NCI-H2107 treated with DMSO at 0.1 percent for 48 hours (cell line): ENCODE measurements at regions not wholly inside any gene's neighbourhood (a gene's known extent, or its start where the extent isn't known, plus 50 kb on each side); places are given as distances from the start of the nearest gene placed in this dataset.

ENCODE experiments used
- DNase-seq: peaks from one replicate; lab custom pipeline; 2025; ENCODE audit not compliant: unreplicated experiment; lab: John Stamatoyannopoulos, UW

DNA sequence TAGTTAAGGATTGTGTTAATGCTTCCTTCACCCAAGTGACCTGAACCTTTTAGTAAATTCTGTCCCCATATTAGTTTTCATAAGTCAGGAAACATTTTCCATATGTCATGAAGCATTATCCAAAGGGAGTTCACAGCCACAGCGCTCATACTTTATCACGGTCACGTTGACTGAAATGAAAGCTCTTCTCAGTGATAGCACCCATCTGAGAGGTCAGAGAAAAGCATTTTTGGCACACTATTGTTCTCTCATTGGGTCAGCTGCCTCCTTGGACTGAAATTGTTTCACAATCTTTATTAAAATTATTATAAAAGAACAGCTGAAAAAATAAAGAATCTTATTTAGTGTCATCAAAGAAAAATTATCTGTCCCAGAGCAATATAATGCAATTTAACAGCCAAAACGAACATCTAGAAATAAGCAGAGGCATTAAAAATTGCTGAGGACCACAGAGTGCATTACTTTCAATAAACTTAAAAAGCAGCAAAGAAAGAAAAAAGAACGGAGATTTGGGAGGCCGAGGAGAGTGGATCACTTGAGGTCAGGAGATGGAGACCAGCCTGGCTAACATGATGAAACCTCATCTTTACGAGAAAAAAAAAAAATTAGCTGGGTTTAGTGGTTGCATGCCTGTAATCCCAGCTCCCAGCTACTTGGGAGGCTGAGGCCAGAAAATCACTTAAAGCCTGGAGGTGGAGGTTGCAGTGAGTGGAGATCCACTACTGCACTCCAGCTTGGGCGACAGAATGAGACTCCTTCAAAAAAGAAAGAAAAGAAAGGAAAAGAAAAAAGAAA, 680.8 kb upstream of the FAM241A start:
- no peak for DNase-seq

DNA sequence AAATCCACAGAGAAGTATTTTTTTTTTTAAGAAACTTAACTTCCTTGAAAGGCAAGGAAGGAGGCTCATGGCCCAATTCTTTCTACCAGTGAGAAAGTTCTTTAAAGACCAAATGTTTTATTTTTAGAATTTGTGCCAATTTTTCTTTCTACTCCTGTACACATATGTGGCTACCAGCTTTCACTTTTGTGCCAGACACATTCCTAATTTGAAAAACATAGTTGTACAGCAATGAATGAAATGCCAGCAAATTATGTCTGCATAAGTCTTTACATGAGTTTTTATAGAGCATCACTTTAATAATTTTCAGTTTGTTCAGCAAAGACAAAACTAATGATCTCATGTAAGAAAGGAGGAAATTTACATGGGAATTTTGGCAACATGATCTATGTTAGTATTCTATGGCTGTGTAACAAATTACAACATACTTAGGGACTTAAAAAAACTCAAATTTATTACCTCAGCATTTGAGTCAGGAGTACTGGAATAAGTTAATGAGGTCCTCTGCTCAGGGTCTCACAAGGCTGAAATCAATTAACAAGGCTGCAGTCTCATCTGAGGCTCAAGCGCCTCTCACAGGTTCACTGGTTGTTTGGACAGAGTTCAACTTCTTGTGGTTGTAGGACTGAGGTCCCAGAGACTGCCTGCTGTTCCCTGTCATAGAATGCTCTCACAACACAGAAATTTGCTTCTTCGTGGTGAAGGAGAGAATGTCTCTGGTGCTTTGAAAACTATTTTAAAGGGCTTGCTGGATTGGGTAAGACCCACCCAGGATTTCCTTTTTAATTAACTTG, 678.2 kb upstream of the FAM241A start:
- no peak for DNase-seq

DNA sequence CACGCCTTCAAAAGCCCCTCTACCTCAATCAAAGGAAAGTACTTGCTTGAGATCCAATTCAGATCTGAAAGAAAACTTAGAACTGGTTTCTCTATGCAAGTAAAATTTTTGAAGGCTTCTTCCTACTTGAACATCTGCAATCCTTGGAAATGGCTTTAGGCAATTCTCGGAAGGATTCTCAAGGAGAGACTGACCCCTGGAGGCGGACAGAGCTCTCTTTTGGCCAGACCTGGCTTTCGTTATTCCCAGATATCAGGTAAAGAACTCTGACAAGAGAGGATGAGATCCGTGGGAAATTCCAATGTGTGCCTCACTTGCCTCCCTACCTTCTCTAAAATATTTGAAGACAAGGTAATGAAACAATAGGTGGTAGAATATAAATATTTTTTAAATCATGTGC, 670.3 kb upstream of the FAM241A start:
- DNase-seq = no peak

GRCh38 chr4:111475666-111476065, 669.6 kb upstream of the FAM241A start:
- DNase-seq = no peak

GRCh38 chr4:111480510-111480909, 664.7 kb upstream of the FAM241A start:
- no peak for DNase-seq

- DNase-seq = no peak
Observed at GRCh38 chr4:111483375-111484169, 661.7 kb upstream of the FAM241A start.

GRCh38 chr4:111492496-111492895, 652.8 kb upstream of the FAM241A start:
- DNase-seq = no peak

GRCh38 chr4:111494471-111494870, 650.8 kb upstream of the FAM241A start:
- DNase-seq = no peak

DNA sequence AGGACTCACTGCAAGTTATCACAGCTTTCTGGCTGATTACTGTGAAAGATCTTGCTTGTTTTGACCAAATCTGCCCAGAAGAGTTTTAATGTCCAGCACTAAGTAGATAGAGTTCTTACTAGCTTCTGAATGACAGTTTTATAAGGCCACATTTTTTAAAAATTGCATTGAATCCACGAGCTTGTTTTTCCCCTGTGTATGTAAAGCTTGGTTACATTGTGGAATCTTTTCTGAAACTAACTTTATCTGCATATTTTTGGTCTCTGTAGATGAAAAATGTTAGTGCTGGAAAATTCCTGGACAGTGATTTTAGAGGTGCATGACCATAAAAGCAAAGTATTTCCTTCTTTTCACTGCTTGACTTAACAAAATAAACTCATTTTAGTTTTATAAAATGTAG, 650.3 kb upstream of the FAM241A start:
- no peak for DNase-seq

DNA sequence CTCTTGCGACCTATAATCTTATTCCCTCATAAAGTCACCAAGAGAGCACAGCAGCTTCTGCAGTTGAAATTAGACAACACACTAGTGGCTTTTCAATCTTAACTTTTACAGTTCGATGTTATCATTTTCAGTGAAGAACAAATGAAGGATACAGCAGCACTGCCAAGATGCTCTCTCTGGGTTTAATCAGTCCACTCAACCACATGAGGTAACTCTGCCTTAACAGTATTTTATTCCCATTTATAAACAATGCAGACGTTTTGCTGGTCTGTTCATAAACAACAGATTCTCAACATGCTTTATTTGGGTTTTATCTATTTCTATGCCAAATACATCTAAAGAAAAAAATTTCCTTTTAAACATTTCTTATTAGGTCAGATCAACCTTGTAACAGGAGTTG, 646.0 kb upstream of the FAM241A start:
- DNase-seq = no peak

DNA sequence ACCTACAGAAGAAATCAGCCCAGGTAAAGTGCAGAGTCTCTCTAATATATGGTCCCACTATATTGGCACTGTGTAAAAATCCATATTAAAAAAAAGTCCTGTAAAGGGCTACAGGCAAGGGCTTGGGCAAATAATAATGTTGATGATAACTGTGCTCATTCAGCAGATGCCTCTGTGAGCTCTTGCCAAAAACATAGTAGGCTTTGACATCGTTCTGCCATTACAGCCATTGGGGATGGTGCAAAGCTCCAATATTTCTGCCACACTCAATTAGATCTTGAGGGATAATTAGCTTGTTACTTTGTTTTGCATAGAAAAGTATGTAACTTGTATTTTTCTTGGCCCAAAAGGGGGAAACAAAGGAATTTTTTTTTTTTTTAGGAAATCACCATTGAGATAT, 645.5 kb upstream of the FAM241A start:
- DNase-seq = no peak

- DNase-seq = no peak
Observed at GRCh38 chr4:111500858-111501257, 644.4 kb upstream of the FAM241A start.

GRCh38 chr4:111501946-111502345, 643.3 kb upstream of the FAM241A start:
- DNase-seq = no peak

DNA sequence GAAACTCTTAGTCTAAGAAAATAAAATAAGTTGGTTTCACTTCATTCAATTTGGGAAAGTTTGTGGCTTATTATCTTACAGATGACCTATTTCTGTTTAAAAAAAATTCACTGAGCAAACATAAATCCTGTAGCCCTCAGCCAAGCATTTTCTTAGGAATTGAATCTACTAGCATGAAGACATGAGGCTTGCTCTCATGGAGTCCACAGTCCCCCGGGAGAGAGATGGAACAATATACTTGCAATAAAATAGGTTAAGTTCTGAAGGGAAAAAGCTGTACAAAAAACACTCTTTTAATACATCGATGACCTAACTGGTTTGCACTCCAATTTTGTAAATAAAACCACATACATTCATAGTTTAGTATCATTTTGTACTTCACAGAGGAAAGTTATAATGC, 642.6 kb upstream of the FAM241A start:
- DNase-seq = no peak

DNA sequence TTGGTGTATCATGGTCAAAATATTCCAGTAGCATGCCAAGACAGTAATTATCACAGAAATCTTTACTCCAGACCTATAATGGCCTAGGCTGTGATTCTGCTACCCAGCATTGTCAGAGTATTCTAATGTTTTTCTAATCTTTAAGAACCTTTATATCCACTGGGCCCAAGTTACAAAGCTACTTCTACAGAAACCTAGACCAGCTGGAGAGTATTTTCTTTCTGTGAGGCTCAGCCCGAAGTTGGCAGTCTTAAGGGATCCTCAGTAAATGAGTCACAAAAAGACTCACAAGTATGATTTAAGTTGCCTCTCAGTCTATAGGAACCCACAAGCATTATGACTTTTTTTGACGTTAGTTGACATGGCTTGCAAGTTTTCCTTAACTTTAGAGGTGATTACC, 638.5 kb upstream of the FAM241A start:
- DNase-seq = no peak

DNA sequence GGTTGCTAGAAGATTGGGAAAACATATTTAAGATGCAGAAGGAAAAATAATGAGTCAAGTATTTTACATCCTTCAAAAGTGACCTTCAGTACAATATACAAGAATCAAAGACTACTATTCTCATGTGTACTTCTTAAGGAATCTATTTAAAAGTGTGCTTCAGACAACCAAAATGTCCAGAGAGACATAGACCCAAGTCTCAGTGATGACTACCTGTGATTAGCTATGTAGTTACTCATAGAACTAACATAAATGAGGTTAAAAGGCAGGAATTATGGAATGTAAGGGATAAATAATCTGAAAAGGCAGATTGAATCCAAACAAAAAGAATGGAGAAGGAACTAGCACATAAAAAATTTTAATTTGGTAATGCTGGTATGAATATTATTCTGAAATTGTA, 634.7 kb upstream of the FAM241A start:
- DNase-seq = no peak

DNA sequence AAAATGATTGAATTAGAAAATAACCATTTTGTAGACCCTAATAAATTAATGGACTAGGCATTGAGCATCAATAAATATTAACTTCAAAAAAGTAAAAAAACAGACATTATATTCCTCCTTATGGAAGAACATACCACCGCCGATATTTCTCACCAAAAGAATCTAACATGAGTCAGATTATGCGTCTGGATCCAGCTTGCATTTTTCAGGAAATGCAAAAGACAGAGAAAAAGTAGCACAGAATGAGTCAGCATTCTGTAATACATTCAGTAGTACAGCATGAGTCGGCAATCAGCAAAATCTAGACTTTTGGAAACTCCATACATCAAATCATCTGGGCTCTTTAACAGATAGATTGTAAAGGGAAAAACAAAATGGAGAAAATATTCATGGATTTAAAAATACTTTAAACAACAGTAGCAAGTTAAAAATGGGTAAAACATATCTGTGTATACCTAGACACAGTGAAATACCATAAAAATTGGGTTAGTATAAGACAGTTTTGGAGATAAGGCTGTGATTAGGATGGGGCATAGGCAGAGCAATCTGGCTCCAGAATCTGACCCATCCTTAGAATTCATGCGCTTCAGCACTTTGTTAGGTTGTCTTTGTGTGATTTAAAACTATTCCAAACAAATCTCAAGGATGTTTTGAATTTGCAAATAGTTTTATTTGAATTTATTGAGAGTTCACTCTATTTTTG, 633.0 kb upstream of the FAM241A start:
- no peak for DNase-seq

- DNase-seq = no peak
Observed at GRCh38 chr4:111519683-111520082, 625.6 kb upstream of the FAM241A start.

GRCh38 chr4:111530446-111530845, 614.8 kb upstream of the FAM241A start:
- DNase-seq = no peak

DNA sequence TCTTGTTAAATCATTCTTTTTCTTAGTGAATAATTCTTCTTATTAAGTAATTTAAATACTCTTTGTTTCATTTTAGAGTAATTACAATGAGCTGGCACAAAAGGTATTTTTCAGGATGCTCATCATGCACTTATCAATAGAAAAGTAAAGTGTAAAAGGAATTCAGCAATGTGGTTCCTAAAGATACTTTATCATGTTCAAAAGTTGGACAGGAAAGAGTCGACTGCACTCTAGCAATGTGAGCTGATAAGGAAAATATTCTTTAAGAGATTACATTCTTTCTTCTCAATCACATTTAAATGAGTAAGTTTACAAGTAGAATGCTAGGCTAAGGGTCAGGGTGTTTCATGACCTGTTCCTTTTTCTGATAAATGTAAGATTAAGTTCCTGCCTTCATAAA, 609.5 kb upstream of the FAM241A start:
- DNase-seq = no peak

GRCh38 chr4:111537165-111537564, 608.1 kb upstream of the FAM241A start:
- DNase-seq = no peak
